NCI-H748 treated with DMSO at 0.1 percent for 48 hours (cell line): ENCODE measurements at regions not wholly inside any gene's neighbourhood (a gene's known extent, or its start where the extent isn't known, plus 50 kb on each side); places are given as distances from the start of the nearest gene placed in this dataset.

Source experiments
- DNase-seq: peaks from one replicate; lab custom pipeline; 2025; lab: John Stamatoyannopoulos, UW

DNA sequence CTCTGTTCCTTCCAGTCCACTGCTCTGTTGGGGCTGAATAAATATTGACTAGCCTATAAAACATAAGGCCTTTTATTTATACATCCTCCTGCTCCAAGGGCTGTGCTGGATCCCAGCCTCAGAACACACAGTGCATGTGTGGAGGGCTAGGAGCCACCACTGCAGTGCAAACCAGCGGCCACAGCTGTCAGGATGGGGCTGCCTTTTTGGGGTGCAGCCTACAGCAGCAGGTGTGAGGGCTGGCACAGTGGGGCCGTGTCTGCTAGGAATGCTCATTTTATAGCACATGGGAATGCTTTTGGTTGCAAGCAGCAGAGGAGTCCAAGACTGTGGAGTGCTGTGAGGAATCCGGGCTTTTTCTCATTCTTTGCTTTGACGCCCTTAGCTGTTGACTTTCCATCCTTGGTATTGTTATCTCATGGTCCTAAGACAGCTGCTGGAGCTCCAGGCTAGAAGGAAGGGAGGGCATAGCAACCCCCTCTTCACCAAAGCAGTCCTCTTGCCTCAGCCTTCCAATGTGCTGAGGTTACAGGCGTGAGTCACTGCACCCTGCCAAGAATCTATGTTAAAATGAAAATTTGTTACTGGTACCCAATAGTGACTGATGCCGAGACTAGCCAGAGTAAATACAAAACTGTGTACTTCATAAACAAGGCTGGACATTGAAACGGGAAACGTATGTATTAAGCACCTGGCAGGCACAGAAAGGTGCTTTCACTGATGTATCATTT is 334.3 kb upstream of the GATB start:
- DNase-seq: peak; percentile 70

- no peak for DNase-seq
These were observed 330.6 kb upstream of the GATB start for GRCh38 chr4:152091405-152091804.

DNA sequence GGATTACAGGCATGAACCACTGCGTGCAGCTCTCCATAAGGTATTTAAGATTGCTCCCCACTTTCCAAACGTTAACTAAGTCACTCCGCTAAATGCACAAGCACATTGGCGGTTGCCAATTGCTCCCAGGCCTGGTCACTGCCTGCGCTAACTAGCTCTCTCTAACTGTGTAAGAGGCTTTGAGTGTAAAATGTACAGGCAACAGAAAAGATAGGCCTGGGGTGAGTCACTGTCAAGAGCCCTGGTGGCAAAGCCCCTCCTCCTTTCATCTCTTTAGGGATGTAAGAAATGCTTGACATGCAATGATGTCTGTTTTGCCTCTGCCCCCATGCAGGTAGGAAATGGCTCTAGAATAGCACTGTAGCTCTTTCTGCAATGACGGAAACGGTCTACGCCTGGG is 329.7 kb upstream of the GATB start:
- DNase-seq: no peak

DNA sequence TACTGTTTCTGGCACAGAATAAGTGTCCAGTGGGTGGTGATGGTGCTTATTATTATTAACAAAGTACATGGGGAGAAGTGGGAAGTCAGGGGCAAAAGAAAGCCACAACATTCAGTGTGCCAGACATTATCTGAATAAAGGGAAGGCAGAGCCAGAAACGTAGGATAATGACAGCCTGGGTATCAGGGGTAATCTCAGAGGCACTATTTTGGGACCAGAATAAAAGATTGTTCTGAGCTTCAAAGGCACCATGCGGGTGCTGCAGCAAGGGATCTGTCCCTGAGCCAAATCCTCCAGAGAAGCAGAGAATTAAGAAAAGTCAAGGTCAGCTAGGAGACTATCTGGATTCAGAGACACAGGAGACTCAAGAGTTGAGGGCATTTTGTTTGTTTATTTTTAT is 328.8 kb upstream of the GATB start:
- DNase-seq: no peak

DNA sequence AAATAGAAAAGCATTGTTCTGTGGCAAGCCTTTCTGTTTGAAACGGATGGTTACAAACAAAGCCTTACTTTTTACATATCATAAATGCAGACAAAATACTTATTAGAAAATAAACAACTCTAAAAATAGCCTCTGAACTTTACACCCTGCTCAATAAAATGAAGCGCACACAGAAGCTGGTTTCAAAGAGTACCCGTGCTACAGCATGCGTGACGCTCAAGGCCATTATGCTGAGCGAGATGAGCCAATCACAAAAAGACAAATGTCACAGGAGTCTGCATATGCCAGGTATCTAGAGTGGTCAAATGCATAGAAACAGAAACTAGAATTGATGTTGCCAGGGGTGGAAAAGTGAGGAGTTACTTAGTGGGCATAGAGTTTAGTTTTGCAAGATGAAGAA is 326.5 kb upstream of the GATB start:
- DNase-seq: no peak

- DNase-seq: no peak
These were observed 324.9 kb upstream of the GATB start for GRCh38 chr4:152085657-152086056.

DNA sequence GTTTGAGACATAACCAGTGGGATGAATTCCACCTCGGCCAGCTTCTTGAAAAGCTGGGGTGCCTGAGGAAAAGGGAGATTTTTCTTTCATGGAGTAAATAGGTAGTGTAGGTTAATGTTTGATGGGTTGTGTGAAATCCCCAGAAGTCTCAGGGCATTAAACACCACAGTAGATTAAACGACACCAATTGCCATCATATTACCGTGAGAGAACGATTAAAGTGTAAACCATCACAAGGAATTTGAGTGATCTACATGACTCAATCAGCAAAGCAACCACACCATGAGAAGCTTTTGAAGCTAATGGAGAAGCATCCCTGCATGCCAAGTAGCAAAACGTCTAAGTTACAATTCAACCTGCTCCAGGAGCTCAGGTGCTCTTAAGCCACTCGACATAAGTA is 322.5 kb upstream of the GATB start:
- no peak for DNase-seq

DNA sequence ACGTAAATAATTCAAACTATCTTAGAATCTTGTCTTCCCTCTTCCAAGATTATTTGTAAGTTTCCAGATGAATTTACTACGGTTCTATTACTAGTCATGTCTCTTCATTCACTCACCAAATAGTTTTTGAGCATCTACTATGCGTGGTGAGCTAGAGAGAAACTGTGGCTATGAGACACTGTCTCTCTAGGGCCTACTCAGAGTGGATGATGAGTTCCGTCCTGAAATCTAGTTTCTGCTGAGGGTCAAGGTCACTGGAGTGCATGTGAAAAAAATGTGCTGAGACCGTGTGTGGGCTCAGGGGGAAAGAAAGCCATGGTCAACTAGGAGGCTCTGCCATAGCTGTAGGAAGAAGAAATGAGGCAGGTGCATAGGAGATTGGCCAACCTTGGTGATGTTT is 320.2 kb upstream of the GATB start:
- no peak for DNase-seq

GRCh38 chr4:152079543-152080293 is 318.9 kb upstream of the GATB start:
- no peak for DNase-seq

DNA sequence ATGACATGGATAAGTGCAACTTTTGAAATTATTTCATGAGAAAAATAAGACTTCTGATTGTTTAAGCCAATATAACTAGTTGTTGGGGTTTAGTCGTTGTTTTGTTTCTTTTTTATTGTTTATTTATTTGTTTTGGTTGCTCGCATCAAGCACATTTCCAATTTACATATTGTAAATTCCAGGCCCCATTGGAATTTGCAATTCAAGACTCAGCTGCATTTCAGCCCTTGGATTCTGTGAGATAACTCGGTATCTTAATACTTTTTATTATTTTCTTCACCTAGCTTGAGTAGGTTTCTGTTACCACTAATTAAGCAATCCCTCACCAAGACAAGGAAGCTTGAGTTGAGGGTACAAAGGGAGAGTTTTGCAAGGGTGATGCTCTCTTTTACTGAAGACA is 318.3 kb upstream of the GATB start:
- no peak for DNase-seq

DNA sequence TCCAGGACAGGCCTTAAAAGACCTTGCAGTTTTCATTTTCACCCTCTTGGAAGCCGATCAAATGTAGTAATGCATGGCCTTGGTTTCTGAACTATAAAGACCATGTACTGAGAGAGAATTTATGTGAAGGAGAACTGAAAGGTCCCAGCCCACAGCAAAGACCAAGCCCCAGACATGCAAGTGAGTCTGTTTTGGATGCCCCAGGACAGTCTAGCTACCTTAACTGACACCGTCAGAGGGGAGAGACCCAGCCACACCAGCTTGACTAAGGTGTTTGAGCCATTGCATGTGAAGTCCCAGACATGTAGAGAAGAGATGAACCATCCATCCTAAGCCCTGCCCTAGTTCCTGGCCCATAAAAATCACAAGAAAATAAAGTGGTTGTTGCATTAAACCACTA is 316.8 kb upstream of the GATB start:
- DNase-seq: no peak

DNA sequence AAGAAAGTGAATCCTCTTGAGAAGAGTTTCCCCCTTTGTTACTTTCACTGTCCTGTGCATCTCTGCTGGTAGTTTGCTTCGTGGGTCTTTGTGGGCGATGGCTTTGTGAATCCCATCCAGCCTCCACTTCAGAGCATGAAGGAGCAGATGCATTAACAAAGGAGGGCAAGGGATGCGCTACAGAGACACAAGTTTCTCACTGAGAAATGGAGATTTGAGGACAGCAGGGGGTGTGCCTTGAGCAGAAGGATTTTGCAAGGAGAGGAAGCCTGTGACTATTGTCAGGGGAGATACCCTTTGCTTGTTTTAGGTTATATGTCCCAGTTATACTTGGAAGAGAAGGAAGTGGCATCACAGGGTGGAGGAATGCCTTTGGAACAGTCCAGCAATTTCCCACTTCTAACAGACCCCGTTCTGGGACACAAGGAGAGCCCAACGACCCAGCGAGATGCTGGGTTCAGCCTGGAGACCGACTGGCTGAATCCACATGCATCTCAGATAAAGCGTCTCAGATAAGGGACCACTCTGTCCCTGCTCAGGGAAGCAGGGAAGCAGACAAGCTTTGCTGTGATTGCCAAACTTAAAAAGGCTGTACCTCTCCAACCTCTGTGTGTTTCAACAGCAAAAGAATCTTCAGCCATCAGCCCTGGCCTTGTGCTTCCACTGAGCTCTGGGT is 314.6 kb upstream of the GATB start:
- no peak for DNase-seq

GRCh38 chr4:152074573-152074972 is 313.8 kb upstream of the GATB start:
- DNase-seq: no peak

DNA sequence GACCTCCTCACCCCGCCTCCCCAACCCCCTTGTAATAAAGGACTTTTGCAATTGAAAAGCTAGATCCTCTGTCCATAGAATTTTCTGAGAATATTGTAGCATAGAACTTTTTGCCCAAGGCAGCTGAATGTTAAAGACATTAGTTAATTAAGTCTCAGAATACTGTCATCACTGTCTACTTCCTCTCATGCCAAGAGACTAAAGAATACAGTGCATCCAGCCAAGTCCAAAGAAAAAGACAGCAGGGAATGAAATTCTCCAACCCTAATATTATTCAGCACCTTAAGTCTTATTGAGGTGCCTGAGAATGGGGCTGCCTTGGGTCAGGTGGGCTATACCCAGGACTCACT is 313.3 kb upstream of the GATB start:
- DNase-seq: no peak

DNA sequence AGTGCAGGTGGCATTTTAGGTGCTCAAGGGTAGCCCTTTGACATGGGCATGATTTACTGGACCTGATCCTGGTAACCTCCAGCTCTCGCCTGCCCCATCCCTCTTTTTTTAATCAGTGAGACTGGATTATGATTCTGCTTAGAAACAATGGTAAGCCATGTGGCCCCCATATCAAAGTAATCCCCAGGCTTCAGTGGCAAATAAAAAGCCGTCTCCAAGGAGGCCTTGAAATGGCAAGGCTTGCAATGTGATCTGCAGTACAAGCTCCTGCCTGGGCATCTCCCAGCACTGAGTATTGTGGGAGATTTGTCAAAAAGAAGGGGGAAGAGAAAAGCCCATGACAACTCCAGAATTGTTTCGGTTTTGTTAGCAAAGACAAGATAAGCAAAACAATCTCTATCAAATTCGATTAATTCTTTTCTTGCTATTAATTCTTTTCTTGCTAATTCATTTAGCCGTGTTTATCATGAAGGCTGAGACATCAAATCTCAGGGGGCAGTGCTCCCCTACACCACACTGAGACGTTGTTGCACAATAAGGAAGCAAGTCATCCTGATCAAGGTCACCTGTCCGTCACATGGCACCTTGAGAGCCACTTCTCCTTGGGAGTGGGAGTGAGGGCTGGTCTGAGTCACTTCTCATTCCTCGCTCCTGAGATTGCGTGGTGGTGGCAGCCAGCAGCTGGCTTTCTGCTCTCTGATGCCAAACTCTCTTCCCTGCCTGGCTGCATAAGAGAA is 312.7 kb upstream of the GATB start:
- DNase-seq: no peak

GRCh38 chr4:152072906-152073305 is 312.1 kb upstream of the GATB start:
- no peak for DNase-seq

DNA sequence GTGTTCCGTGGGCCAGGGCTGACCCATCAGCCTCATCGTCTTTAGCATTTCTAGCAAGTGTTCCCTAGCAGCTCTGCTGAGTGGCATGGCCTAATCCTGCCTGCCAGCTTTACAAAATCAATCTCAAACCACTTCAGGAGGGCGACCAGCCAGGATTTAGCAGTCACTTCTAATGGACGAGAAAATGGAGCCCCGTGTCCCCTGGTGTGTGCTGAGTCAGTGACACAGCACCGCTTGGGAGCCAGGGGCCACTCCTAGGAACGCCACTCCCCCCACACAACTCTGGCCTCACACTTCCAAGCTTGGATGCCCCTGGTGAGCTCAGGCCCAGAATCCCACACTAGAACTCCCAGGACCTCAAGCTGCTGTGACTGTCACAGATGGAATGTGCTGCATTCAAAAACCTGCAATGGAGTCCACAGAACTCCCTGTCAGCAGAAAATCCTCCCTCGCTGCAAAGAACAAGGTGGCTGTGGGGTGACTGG is 311.2 kb upstream of the GATB start:
- no peak for DNase-seq

DNA sequence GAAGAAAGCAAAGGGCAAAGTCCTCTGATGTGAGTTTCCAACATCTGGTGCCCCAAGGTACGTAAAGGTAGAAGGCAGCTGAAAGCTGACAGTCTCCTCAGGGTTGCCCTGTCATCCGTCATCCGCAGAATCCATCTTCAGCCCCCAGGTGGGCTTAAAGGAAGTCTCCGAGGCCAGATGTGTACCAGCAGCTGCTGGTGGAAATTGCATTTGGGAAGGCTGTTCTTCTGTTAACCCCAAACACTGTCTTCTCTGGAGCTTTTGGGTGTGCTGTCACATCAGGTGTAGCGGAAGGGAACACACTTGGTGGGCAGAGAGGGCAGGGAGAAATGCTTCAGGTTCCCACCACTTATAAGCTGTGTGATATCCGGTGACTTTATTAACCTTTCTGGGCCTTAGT is 310.0 kb upstream of the GATB start:
- DNase-seq: no peak

GRCh38 chr4:152068866-152069265 is 308.1 kb upstream of the GATB start:
- no peak for DNase-seq

- no peak for DNase-seq
These were observed 304.7 kb upstream of the GATB start for GRCh38 chr4:152065545-152065944.

GRCh38 chr4:152064753-152065152 is 303.9 kb upstream of the GATB start:
- DNase-seq: no peak

DNA sequence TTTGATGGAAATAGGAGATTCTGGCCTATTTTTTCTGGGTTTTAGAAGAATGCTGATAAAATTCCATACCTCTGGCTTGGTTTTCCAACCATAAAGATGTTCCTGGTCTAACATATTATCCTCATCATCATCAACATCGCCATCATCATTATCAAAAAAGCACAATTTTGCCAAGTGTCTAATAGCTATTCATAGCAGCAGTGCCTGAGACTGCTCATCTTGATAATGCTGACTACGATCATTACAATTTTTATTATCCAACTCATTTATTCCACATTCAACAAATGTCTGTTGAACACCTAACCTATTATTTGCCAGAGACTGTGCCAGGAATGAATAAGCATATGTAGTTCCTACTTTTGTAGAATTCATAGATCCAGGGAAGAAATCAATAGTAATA is 303.5 kb upstream of the GATB start:
- no peak for DNase-seq
